SK-MEL-5 (cell line): ENCODE measurements at regions not wholly inside any gene's neighbourhood (a gene's known extent, or its start where the extent isn't known, plus 50 kb on each side); places are given as distances from the start of the nearest gene placed in this dataset.

Experiments used
- DNase-seq: peaks from one replicate; pipeline ENCODE4 v3.0.0-alpha.2; 2016; ENCODE audit warnings: low read depth, low spot score
- in situ Hi-C: cut with HindIII; loops from 2 replicates; pipeline ENCODE4 v1.10.0; 2016; ENCODE audit warnings: low sequenced_read_pairs, high pct_unique_total_duplicates, low pct_unique_long_range_greater_than_20kb

GRCh38 chr21:32186804-32187203, 92.0 kb downstream of the MIS18A start:
- DNase-seq = no peak
- in situ Hi-C loops = no loop called here

GRCh38 chr21:32185726-32186125, 93.1 kb downstream of the MIS18A start:
- DNase-seq = no peak
- in situ Hi-C loops = no loop called here

- no peak for DNase-seq
- in situ Hi-C loops = no loop called here
Measured at GRCh38 chr21:32185103-32185502, 93.7 kb downstream of the MIS18A start.

GRCh38 chr21:32184485-32184884, 94.4 kb downstream of the MIS18A start:
- DNase-seq = no peak
- in situ Hi-C loops = no loop called here

GRCh38 chr21:32184065-32184464, 94.8 kb downstream of the MIS18A start:
- in situ Hi-C loops = no loop called here

GRCh38 chr21:32183396-32183795, 95.5 kb downstream of the MIS18A start:
- DNase-seq = no peak
- in situ Hi-C loops = no loop called here

More at GRCh38 chr21:32184065-32184464, 94.8 kb downstream of the MIS18A start:
- DNase-seq = no peak

- in situ Hi-C loops = no loop called here
Measured at GRCh38 chr21:32182449-32182848, 96.4 kb downstream of the MIS18A start.

GRCh38 chr21:32181457-32181856, 97.4 kb downstream of the MIS18A start:
- DNase-seq = no peak
- in situ Hi-C loops = no loop called here

More at GRCh38 chr21:32182449-32182848, 96.4 kb downstream of the MIS18A start:
- DNase-seq = no peak

- in situ Hi-C loops = no loop called here
- DNase-seq = no peak
Measured at GRCh38 chr21:32174819-32175218, 104.0 kb downstream of the MIS18A start.

GRCh38 chr21:32173121-32173724, 105.6 kb downstream of the MIS18A start:
- DNase-seq = no peak
- in situ Hi-C loops = no loop called here

- no peak for DNase-seq
- in situ Hi-C loops = no loop called here
Measured at GRCh38 chr21:32172106-32172505, 106.7 kb downstream of the MIS18A start.

GRCh38 chr21:32167513-32167912, 111.3 kb downstream of the MIS18A start:
- DNase-seq = no peak
- in situ Hi-C loops = no loop called here

- no peak for DNase-seq
- in situ Hi-C loops = no loop called here
Measured at GRCh38 chr21:32163386-32163785, 115.5 kb downstream of the MIS18A start.

- in situ Hi-C loops = no loop called here
Measured at GRCh38 chr21:32162727-32163320, 116.0 kb downstream of the MIS18A start.

GRCh38 chr21:32155226-32155625, 123.6 kb downstream of the MIS18A start:
- no peak for DNase-seq
- in situ Hi-C loops = no loop called here

More at GRCh38 chr21:32162727-32163320, 116.0 kb downstream of the MIS18A start:
- no peak for DNase-seq

- in situ Hi-C loops = no loop called here
Measured at GRCh38 chr21:32147041-32147440, 131.8 kb downstream of the MIS18A start.

GRCh38 chr21:32144851-32145250, 134.0 kb downstream of the MIS18A start:
- no peak for DNase-seq
- in situ Hi-C loops = no loop called here

More at GRCh38 chr21:32147041-32147440, 131.8 kb downstream of the MIS18A start:
- no peak for DNase-seq

- in situ Hi-C loops = no loop called here
- DNase-seq = peak; percentile 3
Measured at GRCh38 chr21:32143241-32143939, 135.5 kb downstream of the MIS18A start.

- no peak for DNase-seq
- in situ Hi-C loops = no loop called here
Measured at GRCh38 chr21:32141318-32141633, 137.6 kb downstream of the MIS18A start.
